HG03442 (cell line): ENCODE measurements at regions not wholly inside any gene's neighbourhood (a gene's known extent, or its start where the extent isn't known, plus 50 kb on each side); places are given as distances from the start of the nearest gene placed in this dataset.

Experiments
- ATAC-seq: cut with Tn5 transposase; IDR thresholded peaks from one replicate; pipeline ENCODE4 v1.9.1; 2021; ENCODE audit warnings: mild to moderate bottlenecking, moderate library complexity; ENCODE audit not compliant: unreplicated experiment

GRCh38 chr15:62816342-62817069 is 226.0 kb upstream of the TPM1 start:
- ATAC-seq, result no peak

GRCh38 chr15:62818691-62819090 is 223.9 kb upstream of the TPM1 start:
- ATAC-seq, result no peak

- no peak for ATAC-seq
Observed at GRCh38 chr15:62821384-62822131, 221.0 kb upstream of the TPM1 start.

DNA sequence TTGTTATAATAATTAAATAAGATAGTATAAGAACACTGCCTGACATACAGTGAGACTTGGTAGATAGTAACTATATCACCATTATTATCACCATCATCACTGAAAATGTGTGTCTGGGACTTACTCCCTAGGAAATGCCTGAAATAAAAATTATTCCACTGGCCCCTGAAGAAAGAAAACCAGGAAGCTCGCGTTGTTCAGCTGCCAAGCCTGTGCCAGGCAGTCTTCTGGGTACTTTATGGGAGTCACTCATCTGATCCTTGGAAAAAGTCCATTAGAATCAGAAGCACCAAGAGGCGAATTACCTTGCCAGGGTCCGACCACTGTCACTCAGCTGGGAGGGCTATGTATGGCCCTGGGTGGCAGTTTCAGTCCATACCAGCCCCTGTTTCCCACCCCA is 220.3 kb upstream of the TPM1 start:
- ATAC-seq, result no peak

- no peak for ATAC-seq
Observed at GRCh38 chr15:62823561-62823960, 219.0 kb upstream of the TPM1 start.

- ATAC-seq, result no peak
Observed at GRCh38 chr15:62824111-62825015, 218.2 kb upstream of the TPM1 start.

DNA sequence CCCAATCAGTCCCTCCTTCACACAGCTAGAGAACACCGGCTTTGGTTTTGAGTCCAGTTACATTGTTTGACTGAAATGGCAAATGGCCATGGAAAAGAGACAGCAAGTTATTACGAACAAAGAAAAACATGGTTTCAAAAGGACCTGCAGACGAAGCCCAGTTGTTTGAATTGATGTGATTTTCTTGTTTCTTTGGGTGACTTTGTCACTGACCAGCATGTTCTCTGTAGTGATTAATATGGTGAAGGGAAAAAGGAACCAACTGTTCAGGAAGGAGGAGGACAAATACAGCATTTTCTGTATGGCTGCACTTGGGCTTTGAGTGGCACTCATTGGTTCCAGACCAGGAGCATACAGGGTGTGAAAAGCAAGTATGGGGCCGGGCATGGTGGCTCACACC is 217.4 kb upstream of the TPM1 start:
- no peak for ATAC-seq

DNA sequence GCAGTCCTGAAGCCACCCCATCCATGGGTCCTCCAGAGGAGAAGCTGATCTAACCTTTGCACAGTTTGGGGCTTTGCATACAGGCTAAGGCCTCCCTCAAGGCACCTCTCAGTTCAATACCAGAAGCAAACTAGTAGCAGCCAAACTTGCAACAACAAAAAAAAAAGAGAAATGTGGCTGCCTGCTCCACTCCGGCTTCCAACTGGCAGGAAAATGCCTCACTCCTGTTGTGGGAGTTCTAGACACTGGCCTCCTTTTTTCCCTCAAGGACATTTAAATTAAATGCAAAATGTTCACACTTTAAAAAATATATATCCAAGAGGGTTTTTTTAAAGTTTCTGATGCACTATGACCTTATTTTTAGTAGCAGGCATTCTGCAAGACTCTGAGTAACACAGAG is 216.0 kb upstream of the TPM1 start:
- ATAC-seq, result no peak

DNA sequence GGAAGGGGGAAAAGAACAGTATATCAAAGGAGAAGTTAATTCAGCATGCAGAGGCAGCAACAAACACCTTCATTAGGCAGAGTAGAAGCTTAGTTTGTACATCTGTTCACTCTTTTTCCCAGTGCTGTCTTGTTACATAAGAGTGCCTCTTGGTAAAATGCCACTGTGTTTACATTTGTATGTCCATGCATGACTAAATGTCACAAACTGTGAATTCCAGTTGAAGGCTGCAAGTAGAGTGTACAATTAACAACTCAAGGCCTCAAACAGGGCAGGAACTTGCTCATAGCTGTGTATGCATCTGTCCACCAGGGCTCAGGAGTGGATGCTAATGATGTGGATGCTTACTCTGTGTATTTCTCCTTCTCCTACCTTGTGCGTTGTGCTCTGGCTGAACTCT is 214.2 kb upstream of the TPM1 start:
- ATAC-seq, result no peak

GRCh38 chr15:62832231-62832630 is 210.3 kb upstream of the TPM1 start:
- ATAC-seq, result no peak

DNA sequence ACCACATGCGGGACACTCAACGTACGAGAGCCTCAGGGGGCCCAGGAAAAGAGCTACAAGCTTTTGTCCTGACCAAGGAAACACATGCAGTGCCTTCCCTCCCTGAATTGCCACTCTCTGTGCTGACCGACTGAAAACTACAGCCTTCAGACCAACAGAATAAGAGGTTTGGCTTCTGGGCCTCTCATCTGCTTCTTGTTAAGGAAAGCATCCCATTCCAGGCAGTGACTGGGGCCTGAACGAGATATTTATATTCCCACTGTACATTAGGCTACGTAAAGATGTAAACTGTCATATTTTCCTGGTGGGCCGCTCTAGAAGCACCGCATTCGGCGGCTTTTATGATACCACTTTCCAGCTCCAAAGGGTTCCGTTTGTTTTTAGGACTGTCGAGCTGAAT is 208.9 kb upstream of the TPM1 start:
- no peak for ATAC-seq

DNA sequence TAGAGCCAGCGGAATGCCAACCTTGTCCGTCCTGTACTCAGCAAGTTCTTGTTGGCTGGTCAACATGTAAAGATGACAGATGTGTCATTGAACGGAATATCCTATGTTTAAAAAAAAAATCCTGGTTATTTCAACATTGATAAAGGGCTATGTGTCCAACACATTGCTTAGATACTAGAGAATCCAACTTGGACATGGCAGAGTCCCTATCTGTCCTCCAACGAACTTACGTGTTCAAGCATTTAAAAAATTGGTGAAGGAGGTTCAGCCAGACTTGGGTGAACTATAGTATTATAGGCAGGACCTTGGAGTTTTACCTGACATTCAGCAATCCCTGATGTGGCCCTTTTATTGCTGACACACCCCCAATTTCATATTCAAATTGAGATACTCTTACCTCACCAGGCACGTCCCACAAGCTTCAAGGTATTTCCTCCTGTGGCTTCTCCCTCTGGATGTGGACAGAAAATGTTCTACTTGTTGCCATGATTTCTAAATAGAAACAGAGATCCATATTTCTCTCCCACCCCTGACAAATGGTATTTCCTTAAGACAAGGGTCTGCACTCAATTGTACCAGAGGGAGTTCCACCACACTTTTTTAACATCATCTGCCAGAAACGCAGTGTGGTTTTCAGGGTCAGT is 207.7 kb upstream of the TPM1 start:
- ATAC-seq, result no peak

GRCh38 chr15:62835351-62835750 is 207.2 kb upstream of the TPM1 start:
- no peak for ATAC-seq

GRCh38 chr15:62835762-62836161 is 206.8 kb upstream of the TPM1 start:
- no peak for ATAC-seq

DNA sequence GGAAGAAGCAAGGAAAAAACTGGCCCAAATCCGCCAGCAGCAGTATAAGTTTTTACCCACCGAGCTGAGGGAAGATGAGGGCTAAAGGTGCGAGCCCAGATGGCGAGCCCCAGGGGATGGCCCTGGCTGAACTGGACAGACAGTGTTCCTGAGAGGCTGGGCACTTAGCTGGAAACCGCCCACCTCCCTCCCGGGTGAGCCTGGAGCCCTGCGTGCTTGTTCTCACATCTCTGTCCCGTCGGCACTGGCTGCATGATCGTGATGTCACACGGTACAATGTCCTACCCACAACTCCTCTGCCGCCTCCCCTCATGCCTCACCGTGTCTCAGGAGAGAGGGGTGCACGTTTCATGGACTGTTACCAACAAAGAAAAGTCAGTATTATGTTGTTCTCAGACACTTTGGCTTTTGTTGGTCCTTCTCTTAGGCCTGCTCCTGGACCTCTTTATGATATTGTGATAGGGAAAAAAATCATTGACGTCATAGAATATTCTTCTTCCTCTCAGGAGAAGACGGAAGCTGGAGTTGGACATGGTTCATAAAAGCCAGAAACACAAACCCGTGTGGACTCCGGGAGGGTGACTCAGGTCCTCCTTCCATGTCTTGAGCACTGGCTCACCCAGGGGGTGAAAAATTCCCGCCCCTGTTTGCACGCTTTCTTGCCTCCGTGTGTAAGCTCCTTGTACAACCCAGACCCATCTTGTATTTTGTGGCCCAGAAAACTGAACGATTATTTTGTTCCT is 201.8 kb upstream of the TPM1 start:
- ATAC-seq, result no peak

GRCh38 chr15:62841269-62841628 is 201.3 kb upstream of the TPM1 start:
- no peak for ATAC-seq

DNA sequence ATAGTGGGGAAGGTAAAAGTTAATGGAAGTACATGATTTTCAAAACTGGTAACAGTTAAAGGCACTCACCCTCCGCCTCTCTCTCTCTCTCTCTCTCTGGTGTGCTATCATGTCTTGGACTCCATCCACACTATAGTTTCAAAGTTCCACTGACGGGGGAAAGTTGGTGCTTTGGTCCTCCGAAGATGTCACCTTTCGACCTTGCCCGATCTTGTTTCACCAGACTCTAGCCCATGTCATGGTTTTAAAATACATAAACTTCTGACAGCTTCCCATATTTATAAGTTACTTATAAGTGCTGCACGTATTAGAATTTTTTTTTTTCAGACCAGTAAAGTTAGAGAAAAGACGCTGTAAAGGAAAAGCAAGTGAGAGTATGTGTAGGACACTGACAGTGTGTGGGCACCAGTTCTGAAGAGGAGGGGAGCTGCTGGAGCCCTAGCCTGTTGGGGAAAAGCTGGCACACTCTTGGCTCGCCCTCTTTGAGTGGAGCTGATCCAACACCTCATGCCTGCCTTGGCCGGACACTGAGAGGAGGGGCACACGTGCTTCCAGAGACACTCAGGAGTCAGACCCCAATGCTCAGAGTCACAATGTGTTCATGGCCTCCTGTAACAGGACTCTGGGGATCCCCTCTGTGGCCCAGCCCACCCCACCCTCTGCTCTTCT is 200.5 kb upstream of the TPM1 start:
- no peak for ATAC-seq

DNA sequence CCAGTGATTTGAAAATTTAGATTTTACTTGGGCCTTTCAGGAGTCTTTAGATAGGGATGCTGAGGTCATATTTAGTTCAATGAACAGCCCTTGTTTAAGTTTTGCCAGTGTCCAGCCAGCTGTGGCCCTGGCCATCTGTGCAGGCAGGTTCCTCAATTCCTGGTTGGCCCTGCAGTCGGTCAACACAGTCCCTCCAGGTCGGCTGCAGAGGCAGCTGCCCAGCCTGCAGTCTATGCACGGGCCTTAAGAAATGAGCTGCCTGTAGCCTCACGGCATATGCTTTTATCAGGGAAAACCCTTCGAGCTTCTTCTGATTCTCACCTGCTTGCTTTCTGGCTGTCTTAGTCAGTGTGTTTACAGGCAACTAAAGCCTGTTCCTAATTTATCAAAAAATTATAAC is 199.2 kb upstream of the TPM1 start:
- ATAC-seq, result no peak

DNA sequence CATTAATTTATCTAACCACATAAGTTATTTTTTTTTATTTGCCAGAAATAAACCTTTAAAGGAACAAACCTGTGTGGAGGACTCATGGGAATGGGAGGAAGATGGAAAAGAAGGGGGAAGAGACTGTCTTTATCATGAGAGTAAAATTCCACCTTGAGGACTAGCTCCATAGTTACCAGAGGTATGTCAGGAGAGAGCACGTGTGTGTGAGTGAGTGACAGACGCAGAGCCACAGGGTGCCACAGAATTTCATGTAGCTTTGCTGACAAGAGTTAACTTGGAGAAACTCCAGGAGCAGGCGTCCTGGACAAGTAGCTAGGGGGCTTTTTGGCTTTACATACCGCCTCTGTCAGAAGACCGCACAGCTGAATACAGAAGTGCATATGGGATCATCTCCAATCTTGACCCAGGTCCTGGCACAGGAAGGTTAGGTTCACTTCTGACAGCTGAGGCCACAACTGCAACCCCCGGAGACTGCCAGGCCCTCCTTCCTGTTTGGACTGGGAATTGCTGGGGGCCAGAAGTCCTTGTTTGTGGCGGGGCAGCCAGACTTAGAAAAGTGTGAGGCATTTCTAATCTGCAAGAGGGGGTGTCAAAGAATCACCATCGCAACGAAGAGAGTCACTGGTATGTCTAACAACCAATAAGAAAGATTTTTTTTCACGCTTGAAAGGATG is 197.8 kb upstream of the TPM1 start:
- ATAC-seq, result no peak
